Mesothelial cell of epicardium (in vitro differentiated cells): ENCODE measurements at regions not wholly inside any gene's neighbourhood (a gene's known extent, or its start where the extent isn't known, plus 50 kb on each side); places are given as distances from the start of the nearest gene placed in this dataset.
"Not testable (repeated sequence)": the region's sequence is repeated elsewhere in the genome, so short reads cannot be mapped to it uniquely, and the experiment has no call there.

Experiments
- DNase-seq, 2 experiments: peaks; one replicate each; pipeline ENCODE4 v3.0.0; 2021; ENCODE audit warnings: low spot score in 2 of 2; ENCODE audit not compliant: unreplicated experiment in 2 of 2
- H3K27ac Mint-ChIP-seq: 2 replicates; pipeline ENCODE4 v1.8.0; 2021; ENCODE audit warnings: mixed read lengths
- H3K27me3 Mint-ChIP-seq: 2 replicates; pipeline ENCODE4 v1.8.0; 2021; ENCODE audit warnings: low read depth, mixed read lengths
- H3K36me3 Mint-ChIP-seq: 2 replicates; pipeline ENCODE4 v1.8.0; 2021; ENCODE audit warnings: mixed read lengths
- H3K4me1 Mint-ChIP-seq: 2 replicates; pipeline ENCODE4 v1.8.0; 2021; ENCODE audit warnings: mixed read lengths
- H3K4me3 Mint-ChIP-seq: 2 replicates; pipeline ENCODE4 v1.8.0; 2021; ENCODE audit warnings: mild to moderate bottlenecking, moderate library complexity, mixed read lengths
- H3K9me3 Mint-ChIP-seq: 2 replicates; pipeline ENCODE4 v1.8.0; 2021; ENCODE audit warnings: mixed read lengths
- CTCF ChIP-seq: fragments of 200-600 bp; sonication (generic); IDR thresholded peaks from one replicate; pipeline ENCODE4 v1.5.0; 2021; ENCODE audit warnings: antibody characterized with exemption; ENCODE audit not compliant: unreplicated experiment

DNA sequence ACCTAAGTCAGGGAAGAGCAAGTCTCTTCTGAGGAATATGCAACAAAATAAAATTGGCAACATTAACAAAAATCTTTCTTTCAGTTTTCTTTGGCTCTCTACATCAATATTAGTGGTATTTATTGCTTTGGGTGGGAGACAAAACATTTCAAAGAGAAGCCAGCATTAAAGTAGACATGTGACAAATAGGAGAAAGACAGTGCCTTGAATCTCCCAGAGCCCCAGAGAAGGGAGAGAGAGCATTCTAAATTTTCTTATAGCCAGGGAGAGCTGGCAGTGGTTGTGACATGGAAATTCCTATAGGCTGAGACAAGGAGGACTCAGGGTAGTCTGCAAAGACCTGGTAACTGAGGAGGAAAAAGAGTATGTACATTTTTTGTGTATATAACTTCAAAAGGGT lies 79.4 kb upstream of the NREP start:
- Mint-ChIP-seq H3K9me3 (no peaks in the 10 kb centered on the region), H3K4me3 (no peak overlapping the region), H3K27ac (no peak overlapping the region), H3K36me3 (no peaks in the 10 kb centered on the region), H3K27me3 (no peaks in the 10 kb centered on the region), H3K4me1 (peaks cover 22% of the 10 kb centered on the region)
- TF ChIP-seq CTCF: no peak
- no peak for DNase-seq

DNA sequence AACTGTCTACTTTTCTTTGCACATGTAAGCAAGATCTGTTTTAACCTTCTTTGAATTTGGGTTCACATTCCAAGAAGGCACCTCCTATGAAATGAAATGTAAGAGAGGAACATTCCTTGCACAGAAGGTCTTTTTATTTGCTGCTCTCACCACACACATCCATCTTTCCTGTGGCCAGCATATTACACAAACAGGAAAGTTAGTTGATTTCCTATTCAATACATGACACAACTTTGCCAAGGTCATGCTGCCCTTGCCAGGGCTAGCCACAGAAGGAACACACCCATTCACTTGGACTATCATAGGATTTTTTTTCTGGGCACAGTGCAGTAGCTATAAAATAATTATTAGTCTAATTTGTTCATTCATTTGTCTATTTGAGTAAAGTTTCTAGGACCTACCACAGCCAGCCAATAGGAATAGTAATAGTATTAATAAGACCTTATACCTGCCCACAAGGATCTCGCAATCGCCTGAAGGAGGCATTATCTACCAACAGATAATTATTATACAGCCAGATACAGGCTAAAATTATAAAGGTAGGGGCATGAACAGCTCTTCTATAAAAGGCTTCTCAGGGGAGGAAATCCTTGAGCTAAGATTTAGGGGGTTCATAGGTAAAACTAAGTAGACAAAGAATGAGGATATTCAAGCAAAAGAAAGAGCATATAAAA lies 78.1 kb upstream of the NREP start:
- Mint-ChIP-seq H3K36me3 (no peaks in the 10 kb centered on the region), H3K27ac (peak overlapping the region; percentile 26), H3K4me3 (no peak overlapping the region), H3K4me1 (peaks cover 22% of the 10 kb centered on the region), H3K27me3 (no peaks in the 10 kb centered on the region), H3K9me3 (no peaks in the 10 kb centered on the region)
- DNase-seq: no peak
- TF ChIP-seq CTCF: no peak

DNA sequence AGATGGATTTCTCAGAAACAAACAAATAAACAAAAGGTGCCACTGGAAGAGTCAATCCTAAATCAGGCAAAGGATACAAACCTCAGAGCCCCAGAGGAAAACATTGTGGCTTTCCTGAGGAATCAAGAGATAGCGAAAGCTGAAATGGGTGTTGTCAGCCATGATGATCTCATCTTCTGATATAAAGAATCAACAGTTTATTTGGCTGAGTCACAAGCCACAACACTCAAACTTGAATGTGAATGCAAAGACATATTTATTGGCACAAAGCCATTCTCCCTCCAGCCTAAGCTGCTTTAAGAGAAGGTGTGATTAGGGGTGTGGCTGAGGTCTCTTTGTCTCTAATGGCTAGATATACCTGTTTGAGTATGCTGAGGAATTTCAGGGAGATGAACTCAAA lies 73.3 kb upstream of the NREP start:
- TF ChIP-seq CTCF: no peak
- H3K4me1 Mint-ChIP-seq: peaks cover 8% of the 10 kb centered on the region

GRCh38 chr5:111829701-111830100 lies 72.7 kb upstream of the NREP start:
- no peak for TF ChIP-seq CTCF
- Mint-ChIP-seq H3K36me3 (no peaks in the 10 kb centered on the region), H3K4me1 (peaks cover 4% of the 10 kb centered on the region), H3K9me3 (peaks cover 3% of the 10 kb centered on the region), H3K27ac (no peak overlapping the region), H3K27me3 (no peaks in the 10 kb centered on the region), H3K4me3 (no peak overlapping the region)
- DNase-seq: no peak

More for the DNA sequence above, 73.3 kb upstream of the NREP start:
- Mint-ChIP-seq H3K36me3 (no peaks in the 10 kb centered on the region), H3K9me3 (peaks cover 3% of the 10 kb centered on the region), H3K27me3 (no peaks in the 10 kb centered on the region), H3K4me3 (no peak overlapping the region), H3K27ac (no peak overlapping the region)
- no peak for DNase-seq

DNA sequence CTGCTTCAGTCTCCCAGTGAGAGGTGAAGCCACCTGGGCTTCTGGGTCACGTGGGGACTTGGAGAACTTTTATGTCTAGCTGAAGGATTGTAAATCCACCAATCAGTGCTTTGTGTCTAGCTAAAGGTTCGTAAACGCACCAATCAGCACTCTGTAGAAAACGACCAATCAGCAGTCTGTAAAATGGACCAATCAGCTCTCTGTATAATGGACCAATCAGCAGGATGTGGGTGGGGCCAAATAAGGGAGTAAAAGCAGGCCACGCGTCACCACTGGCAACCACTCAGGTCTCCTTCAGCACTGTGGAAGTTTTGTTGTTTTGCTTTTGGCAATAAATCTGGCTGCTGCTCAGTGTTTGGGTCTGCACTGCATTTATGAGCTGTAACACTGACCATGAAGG lies 69.1 kb upstream of the NREP start:
- no peak for DNase-seq
- no peak for TF ChIP-seq CTCF
- Mint-ChIP-seq H3K9me3 (peaks cover 6% of the 10 kb centered on the region), H3K27ac (no peak overlapping the region), H3K4me1 (peaks cover 10% of the 10 kb centered on the region), H3K4me3 (no peak overlapping the region), H3K27me3 (no peaks in the 10 kb centered on the region), H3K36me3 (no peaks in the 10 kb centered on the region)

DNA sequence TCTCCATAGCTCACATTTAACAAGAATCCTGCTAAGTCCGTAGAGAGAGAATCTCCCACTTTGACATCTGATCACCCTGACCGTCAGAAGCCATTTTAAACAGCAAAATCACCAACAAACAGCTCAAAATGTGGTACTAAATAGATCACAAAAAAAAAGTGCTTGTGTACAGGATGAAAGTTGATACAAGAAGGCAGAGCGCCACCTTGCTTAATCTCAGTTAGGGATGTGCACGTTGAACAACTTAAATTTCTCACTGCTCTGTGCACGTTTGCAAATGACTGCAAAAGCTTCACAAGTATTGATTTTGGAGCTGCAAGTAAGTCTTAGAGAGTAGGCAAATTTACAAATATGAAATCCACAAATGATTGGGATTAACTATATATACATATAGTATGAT lies 63.1 kb upstream of the NREP start:
- DNase-seq: no peak
- Mint-ChIP-seq H3K27ac (no peak overlapping the region), H3K4me1 (peaks cover 10% of the 10 kb centered on the region), H3K4me3 (no peak overlapping the region), H3K9me3 (peaks cover 23% of the 10 kb centered on the region), H3K36me3 (peaks cover 2% of the 10 kb centered on the region), H3K27me3 (no peaks in the 10 kb centered on the region)
- no peak for TF ChIP-seq CTCF

DNA sequence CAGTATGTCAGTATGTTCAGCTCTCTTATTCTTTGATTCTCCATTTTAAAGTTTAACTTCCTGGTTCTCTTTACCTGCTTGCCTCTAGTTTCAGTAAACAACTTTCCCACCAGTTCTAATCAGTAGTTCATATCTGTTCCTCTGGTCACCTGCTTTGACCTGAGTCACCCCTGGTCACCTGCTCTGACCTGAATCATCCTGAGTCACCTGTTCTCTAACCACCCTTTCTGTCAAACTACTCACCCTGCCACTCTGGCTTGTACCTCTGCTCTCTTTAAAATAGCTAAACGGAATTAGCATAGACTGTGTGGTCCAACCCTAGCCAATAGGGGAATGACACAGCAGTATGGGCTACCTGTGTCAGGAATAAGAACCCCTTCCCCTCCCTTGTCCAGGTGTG lies 62.0 kb upstream of the NREP start:
- DNase-seq, H3K27ac Mint-ChIP-seq, H3K4me1 Mint-ChIP-seq, H3K4me3 Mint-ChIP-seq, H3K36me3 Mint-ChIP-seq, H3K27me3 Mint-ChIP-seq: not testable (repeated sequence)
- peaks cover 23% of the 10 kb centered on the region for H3K9me3 Mint-ChIP-seq
